Liver (tissue), 3 donors: ENCODE measurements at regions not wholly inside any gene's neighbourhood (a gene's known extent, or its start where the extent isn't known, plus 50 kb on each side); places are given as distances from the start of the nearest gene placed in this dataset.

Experiments used
- EGR1 ChIP-seq, 2 donors: IDR thresholded peaks; 2 replicates each; pipeline ENCODE4 v1.6.1; 2016 to 2018; ENCODE audit warnings: antibody characterized with exemption in 2 of 2, low read depth in 2 of 2
- GABPA ChIP-seq, 2 donors: IDR thresholded peaks in 1 of 2; conservative IDR thresholded peaks in 1 of 2; 2 replicates each; pipeline ENCODE4 v1.6.1; 2016; ENCODE audit warnings: antibody characterized with exemption in 2 of 2, mild to moderate bottlenecking in 1 of 2, moderate library complexity in 1 of 2
- HNF4A ChIP-seq, 2 donors: conservative IDR thresholded peaks; 2 replicates each; pipeline ENCODE4 v1.6.1; 2016; ENCODE audit warnings: antibody characterized with exemption in 2 of 2, mild to moderate bottlenecking in 2 of 2
- JUND ChIP-seq, 2 donors: IDR thresholded peaks; 2 replicates each; pipeline ENCODE4 v1.6.1; 2016; ENCODE audit warnings: antibody characterized with exemption in 2 of 2
- NR2F2 ChIP-seq: IDR thresholded peaks from 2 replicates; pipeline ENCODE4 v1.6.1; 2016; ENCODE audit warnings: antibody characterized with exemption
- RAD21 ChIP-seq, 2 donors: IDR thresholded peaks; 2 replicates each; pipeline ENCODE4 v1.6.1; 2016; ENCODE audit warnings: antibody characterized with exemption in 2 of 2, mild to moderate bottlenecking in 2 of 2
- RXRA ChIP-seq, 2 donors: IDR thresholded peaks; 2 replicates each; pipeline ENCODE4 v1.6.1; 2017 to 2018; ENCODE audit warnings: antibody characterized with exemption in 2 of 2, mild to moderate bottlenecking in 1 of 2
- SP1 ChIP-seq: IDR thresholded peaks from 2 replicates; pipeline ENCODE4 v1.6.1; 2018; ENCODE audit warnings: antibody characterized with exemption, mild to moderate bottlenecking
- TAF1 ChIP-seq: conservative IDR thresholded peaks from 2 replicates; pipeline ENCODE4 v1.6.1; 2016; ENCODE audit warnings: antibody characterized with exemption, mild to moderate bottlenecking
- YY1 ChIP-seq: IDR thresholded peaks from 2 replicates; pipeline ENCODE4 v1.6.1; 2016; ENCODE audit warnings: antibody characterized with exemption, mild to moderate bottlenecking
- TF ChIP-seq, protein P1 (sequence below): fragments of 150-350 bp; IDR thresholded peaks from 2 replicates; pipeline ENCODE4 v1.5.1; 2017; ENCODE audit warnings: improper control_type of control experiment, low read depth, low read length; ENCODE audit not compliant: missing input control
- TF ChIP-seq, protein P2 (sequence below): IDR thresholded peaks from 2 replicates; pipeline ENCODE4 v1.6.1; 2016; ENCODE audit warnings: antibody characterized with exemption, mild to moderate bottlenecking
- TF ChIP-seq, protein P3 (sequence below): IDR thresholded peaks from 2 replicates; pipeline ENCODE4 v1.6.1; 2016; ENCODE audit warnings: antibody characterized with exemption
- TF ChIP-seq, protein P4 (sequence below): IDR thresholded peaks from 2 replicates; pipeline ENCODE4 v1.6.1; 2016; ENCODE audit warnings: antibody characterized with exemption
- donor health status: healthy.
- donor health status: healthy.

DNA sequence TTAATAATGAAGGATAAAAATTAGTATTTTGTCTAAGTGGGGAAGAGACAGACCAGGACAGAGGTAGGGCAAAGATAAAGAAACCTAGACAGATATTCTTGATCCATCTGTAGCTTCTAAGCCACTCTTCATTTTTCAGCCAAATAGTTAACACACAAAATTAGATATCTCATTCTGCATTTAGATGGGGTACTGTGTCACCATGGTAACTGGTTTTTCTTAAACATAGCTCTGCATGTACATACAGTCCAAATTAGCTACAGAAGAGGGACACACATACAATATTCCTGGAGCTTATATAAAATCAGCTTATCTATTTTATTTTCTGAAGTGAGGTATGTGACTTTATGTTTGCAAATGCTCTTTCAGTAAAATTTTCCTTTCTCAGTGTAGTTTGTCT lies 393.7 kb downstream of the PPP3CA start:
- TF ChIP-seq, protein P1, sequence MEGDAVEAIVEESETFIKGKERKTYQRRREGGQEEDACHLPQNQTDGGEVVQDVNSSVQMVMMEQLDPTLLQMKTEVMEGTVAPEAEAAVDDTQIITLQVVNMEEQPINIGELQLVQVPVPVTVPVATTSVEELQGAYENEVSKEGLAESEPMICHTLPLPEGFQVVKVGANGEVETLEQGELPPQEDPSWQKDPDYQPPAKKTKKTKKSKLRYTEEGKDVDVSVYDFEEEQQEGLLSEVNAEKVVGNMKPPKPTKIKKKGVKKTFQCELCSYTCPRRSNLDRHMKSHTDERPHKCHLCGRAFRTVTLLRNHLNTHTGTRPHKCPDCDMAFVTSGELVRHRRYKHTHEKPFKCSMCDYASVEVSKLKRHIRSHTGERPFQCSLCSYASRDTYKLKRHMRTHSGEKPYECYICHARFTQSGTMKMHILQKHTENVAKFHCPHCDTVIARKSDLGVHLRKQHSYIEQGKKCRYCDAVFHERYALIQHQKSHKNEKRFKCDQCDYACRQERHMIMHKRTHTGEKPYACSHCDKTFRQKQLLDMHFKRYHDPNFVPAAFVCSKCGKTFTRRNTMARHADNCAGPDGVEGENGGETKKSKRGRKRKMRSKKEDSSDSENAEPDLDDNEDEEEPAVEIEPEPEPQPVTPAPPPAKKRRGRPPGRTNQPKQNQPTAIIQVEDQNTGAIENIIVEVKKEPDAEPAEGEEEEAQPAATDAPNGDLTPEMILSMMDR = no peak
- TF ChIP-seq SP1 (no peak), GABPA (IDR thresholded peaks at IDR 0.05 in 1 of 2, conservative IDR thresholded peaks at IDR 0.05 in 1 of 2) (no peak), TAF1 (no peak), HNF4A (conservative IDR thresholded peaks at IDR 0.05) (no peak), RAD21 (IDR thresholded peaks at IDR 0.05) (no peak), EGR1 (IDR thresholded peaks at IDR 0.05; ENCODE audit: low read depth in 2 of 2) (no peak), YY1 (no peak), JUND (IDR thresholded peaks at IDR 0.05) (no peak), RXRA (IDR thresholded peaks at IDR 0.05) (no peak), NR2F2 (no peak)
- TF ChIP-seq, protein P2, sequence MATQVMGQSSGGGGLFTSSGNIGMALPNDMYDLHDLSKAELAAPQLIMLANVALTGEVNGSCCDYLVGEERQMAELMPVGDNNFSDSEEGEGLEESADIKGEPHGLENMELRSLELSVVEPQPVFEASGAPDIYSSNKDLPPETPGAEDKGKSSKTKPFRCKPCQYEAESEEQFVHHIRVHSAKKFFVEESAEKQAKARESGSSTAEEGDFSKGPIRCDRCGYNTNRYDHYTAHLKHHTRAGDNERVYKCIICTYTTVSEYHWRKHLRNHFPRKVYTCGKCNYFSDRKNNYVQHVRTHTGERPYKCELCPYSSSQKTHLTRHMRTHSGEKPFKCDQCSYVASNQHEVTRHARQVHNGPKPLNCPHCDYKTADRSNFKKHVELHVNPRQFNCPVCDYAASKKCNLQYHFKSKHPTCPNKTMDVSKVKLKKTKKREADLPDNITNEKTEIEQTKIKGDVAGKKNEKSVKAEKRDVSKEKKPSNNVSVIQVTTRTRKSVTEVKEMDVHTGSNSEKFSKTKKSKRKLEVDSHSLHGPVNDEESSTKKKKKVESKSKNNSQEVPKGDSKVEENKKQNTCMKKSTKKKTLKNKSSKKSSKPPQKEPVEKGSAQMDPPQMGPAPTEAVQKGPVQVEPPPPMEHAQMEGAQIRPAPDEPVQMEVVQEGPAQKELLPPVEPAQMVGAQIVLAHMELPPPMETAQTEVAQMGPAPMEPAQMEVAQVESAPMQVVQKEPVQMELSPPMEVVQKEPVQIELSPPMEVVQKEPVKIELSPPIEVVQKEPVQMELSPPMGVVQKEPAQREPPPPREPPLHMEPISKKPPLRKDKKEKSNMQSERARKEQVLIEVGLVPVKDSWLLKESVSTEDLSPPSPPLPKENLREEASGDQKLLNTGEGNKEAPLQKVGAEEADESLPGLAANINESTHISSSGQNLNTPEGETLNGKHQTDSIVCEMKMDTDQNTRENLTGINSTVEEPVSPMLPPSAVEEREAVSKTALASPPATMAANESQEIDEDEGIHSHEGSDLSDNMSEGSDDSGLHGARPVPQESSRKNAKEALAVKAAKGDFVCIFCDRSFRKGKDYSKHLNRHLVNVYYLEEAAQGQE = no peak
- TF ChIP-seq, protein P3, sequence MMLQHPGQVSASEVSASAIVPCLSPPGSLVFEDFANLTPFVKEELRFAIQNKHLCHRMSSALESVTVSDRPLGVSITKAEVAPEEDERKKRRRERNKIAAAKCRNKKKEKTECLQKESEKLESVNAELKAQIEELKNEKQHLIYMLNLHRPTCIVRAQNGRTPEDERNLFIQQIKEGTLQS = no peak
- TF ChIP-seq, protein P4, sequence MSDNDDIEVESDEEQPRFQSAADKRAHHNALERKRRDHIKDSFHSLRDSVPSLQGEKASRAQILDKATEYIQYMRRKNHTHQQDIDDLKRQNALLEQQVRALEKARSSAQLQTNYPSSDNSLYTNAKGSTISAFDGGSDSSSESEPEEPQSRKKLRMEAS = no peak
